Hippocampal formation (tissue), 2 donors: ENCODE measurements at regions not wholly inside any gene's neighbourhood (a gene's known extent, or its start where the extent isn't known, plus 50 kb on each side); places are given as distances from the start of the nearest gene placed in this dataset.

ENCODE experiments used
- DNase-seq, 2 donors: peaks; one replicate each; lab custom pipeline; 2025; lab: John Stamatoyannopoulos, UW

- DNase-seq: no peak
These were observed 242.6 kb downstream of the ANKRD50 start for GRCh38 chr4:124469981-124470380.

GRCh38 chr4:124478470-124478869 lies 234.1 kb downstream of the ANKRD50 start:
- no peak for DNase-seq

- no peak for DNase-seq
These were observed 232.5 kb downstream of the ANKRD50 start for GRCh38 chr4:124480061-124480460.

DNA sequence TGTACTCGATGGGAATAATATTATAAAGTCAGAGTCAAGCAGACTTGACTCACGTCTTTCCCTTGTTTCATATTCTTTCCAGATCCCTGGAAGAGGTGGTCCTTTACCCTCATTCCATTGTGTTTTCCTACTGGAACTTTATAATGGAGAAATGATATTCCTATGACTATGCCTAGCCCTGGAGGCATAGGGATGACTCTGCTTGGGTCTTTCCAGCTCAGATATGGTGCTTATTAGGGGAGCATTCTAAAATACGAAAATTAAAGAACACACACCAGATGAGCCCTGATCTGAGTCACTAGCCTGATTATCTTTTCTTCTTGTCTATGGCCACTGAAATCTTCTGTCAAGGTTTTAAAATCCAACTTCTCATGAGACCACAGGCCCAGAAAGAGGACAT lies 231.4 kb downstream of the ANKRD50 start:
- no peak for DNase-seq

DNA sequence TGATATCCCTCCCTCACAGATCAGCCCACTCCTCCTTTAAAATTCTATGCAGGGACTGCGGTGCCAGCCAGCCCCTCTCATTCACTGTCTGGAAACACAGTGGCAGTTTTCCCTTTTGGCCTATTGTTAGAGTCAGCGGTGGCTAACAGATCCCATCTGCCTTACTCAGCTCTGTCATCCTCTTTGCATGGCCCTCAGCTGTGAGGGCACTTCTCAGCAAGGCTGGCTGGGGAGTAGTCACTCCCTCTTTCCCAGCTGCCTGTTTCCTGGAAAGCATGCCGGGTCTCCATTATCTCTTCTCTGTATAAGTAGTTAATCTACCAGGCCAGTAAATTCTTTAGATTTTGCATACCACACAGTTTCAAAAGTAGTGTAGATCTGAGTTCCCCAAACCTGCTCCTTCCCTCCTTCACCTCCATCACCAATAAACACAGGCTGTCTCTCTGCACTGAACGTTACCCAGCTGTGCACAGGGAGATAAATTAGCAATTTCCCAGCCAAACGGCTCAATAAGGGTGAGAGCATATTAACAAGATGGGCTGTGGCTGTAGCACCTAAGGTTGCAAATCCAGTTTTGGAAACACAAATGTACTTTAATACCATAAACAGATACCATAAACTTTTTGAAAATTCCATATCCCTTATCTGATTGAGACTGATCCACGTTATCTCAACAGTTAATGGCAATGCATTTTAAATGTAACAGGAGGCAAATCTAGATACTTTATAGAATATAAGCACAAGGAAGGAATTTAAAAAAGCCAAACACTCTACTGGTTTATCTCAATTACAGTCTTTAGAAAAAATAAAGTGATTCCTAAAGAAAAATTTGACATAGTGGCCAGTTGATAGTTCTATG lies 229.3 kb downstream of the ANKRD50 start:
- DNase-seq: no peak

DNA sequence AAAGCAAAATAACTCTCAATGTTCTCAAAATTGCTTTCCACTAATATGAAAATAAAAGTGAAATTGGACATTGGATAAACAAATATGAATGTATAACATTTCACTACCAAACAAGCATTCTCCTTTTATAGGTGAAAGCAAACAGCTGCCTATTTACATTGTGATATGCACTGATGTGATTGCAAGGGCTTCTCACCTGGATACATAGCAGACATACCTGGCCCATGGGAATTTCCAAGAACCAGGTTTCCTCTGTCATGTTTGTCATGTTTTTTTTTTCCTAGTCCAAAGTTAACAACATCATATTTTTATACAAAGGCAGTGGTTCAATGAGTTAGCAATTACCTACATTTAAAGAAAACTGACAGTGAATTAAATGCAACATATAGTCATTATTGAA lies 228.5 kb downstream of the ANKRD50 start:
- DNase-seq: no peak

- DNase-seq: no peak
These were observed 227.6 kb downstream of the ANKRD50 start for GRCh38 chr4:124484940-124485339.

DNA sequence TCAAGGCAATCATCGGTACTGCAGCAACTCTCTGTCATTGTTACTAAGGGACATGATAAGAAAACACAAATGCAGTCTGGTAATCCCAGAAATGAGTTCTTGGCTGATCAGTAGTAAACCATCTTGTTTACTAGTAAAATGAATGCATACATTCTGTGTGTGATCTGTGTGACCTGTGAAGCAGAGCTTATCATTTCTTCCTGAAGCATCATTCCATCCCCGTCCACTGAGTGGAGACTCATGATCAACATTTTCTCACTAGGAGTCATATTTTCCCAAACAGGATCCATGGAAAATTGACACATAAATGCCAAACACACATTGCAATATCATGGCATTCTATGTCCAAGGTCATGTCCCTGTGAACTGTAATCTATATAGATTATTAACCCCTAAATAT lies 226.1 kb downstream of the ANKRD50 start:
- DNase-seq: no peak

DNA sequence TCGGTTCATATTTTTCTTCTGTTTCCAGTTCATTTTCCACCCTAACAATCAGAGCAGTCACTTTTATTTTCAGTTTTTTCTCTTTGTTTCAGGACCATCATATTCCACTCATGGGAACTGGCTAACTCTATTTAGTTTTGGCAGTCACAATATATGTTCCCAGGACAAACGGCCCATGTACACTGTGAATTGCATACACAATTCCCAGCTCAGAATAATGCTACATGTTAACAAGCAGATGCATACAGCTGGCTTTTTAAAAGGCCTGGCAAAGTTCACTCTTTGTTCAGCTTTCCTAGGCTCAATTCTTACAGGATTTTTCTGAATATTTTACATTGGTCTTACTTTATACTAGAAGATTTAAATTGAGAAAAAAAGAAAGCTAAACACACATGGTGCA lies 224.9 kb downstream of the ANKRD50 start:
- DNase-seq: no peak

DNA sequence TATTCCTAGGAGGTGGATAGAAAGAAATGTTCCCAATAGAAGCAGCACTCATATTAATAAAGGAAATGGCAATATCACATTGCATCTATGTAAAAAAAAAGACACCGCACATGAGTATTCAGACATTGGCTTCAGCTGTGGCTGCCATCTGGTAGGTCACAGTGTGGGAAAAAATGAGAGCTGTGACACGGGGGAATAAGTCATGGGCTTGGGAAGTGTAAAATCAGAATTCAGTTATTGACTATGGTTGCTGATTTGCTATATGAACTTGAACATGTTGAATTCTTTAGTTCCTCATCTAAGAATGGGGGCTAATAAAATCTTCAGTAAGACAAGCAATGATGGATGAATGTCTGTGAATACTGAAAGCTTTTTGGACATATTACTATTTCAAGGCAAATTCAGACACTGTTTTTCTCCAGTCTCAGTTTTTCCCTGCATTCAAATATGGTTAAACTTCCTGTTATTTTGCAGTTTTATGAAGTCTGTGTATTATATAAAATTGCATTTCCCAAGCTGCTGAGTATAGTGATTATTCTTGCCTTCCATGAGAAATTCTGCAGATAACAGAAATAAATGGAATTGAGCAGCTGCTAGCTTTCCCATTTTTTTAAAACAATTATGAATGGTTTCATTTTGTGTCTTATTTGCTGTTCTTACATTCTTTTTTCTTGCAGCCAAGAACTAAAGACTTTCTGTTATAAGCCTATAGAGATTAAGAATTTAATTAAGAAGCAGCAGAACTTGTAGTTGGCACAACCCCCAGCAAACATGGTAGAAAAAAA lies 221.0 kb downstream of the ANKRD50 start:
- no peak for DNase-seq

DNA sequence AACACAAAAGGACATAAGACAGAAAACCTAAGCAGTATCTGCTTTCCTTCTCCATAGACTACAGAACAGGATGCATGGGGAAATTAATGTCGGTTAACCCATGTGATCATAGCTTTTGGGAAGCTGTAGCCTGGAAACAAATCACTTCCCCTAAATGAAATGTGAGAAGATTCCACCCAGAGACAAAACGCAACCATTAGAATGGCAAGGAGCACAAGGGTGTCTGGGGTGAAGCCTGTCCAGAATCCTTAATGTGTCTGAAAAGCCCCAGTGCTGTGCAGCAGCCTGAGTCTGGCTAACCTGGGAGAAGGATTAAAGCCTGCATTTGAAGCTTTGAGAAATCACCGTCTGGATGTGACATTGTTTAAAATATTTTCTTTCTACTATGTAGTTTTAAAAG lies 213.3 kb downstream of the ANKRD50 start:
- DNase-seq: no peak

DNA sequence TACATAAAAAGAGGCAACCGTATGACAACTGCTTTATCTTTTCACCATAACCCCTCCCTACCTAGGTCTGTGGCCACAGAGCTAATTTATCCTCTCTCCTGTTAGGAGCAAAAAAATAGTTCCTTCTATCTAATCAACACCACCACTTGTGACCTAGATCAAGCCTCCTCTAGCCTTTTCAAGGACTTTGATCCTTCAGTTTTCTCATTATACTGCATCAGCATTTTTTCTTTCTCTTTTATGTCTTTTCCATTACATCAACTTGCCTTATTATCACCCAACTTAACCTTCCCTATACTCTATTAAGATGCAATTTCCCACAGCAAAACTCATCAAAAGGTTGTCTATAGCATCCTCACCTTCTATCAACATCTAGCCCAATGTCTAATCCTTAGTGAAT lies 211.0 kb downstream of the ANKRD50 start:
- DNase-seq: no peak

DNA sequence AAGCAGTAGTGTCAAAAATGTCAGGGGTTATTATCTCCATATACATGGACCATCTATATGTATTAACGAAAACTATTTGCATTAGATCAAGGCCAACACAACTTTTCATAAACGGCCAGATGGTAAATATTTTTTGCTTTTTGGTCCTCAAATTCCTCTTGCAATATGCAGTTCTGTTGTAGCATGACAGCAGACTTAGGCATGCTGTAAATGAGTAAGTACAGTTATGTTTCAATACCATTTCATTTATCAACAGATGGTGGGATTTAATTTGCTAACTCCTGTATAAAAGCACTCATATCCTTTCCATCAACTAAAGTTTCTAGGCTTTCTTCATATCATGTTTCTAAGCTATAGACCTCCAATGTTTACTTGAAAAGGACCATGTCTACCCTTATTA lies 208.1 kb downstream of the ANKRD50 start:
- DNase-seq: no peak

DNA sequence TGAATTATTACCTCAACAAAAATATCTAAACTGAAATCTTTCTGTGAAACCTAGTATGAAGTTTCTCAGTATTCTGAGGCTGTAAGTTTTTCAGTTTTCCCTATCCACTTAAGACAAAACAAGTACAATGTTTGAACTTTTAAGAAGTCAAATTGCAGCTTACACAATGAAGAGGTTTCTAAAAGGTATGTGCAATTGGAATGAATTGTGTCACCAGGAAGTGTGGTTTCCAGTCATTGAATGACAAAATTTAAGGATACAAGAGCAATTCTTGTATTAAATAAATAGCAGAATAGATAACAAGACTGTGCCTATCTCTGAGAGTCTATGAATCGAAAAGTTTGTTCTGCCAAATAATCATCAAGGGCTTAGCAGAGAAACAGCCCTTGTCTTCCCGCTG lies 207.3 kb downstream of the ANKRD50 start:
- DNase-seq: no peak

- no peak for DNase-seq
These were observed 203.4 kb downstream of the ANKRD50 start for GRCh38 chr4:124509151-124509550.

GRCh38 chr4:124514588-124514987 lies 197.9 kb downstream of the ANKRD50 start:
- no peak for DNase-seq

- no peak for DNase-seq
These were observed 196.9 kb downstream of the ANKRD50 start for GRCh38 chr4:124515591-124515990.

DNA sequence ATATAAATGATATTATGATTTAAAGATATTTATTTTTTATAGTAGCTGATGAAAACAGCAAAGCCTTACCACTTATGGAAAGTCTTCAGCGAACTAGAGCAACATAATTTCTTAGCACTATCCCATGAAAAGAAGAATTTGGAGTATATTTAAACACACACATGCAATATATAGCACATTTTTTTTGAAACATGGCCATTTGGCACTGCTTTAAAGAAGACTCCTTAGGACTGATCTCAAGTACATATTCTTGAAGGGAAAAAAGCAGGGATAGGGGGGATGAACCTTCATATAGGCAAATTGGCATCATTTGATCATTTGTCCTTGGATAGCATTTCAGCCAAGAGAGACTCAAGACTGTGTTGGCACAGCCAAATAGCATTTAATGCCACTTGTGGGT lies 193.3 kb downstream of the ANKRD50 start:
- DNase-seq: no peak

GRCh38 chr4:124523816-124524215 lies 188.7 kb downstream of the ANKRD50 start:
- no peak for DNase-seq

DNA sequence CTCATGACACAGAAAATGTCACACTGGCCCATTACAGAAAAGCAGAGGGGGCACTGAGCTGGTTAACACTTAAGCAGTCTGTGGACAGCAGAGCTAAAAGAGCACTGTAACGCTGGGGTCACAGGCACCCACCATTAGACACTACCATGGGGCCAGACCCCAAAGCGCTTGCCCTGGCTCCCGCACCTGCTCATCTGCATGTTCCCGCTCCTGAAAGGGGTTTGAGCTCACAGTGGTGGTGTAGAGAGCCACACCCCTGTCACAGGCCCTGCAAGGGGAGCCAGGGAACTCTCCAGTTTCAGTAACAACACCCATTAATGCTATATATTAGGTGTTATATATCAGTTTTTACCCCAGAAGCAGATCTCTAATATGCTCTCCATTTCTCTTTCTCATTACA lies 187.0 kb downstream of the ANKRD50 start:
- DNase-seq: no peak

GRCh38 chr4:124526331-124526730 lies 186.2 kb downstream of the ANKRD50 start:
- DNase-seq: no peak

DNA sequence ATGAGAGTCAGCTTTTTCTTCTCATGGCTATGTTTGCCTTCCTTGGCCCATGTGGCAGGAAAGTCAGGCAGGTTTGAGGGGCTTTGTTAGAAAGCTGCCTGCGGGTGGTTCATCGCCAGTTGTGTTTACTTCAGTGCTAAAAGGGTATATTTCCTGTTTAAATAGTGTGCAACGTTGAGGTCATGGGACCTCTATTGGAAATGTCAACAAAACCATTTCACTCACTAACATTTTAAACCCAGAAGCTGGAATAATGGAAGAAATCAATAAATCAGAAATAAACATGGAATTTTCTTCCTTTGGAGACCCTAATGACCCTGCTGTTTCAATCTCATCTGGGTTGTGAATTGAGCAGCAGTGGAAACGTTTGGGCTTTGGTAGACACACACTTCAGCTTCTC lies 185.8 kb downstream of the ANKRD50 start:
- no peak for DNase-seq

GRCh38 chr4:124527364-124527763 lies 185.2 kb downstream of the ANKRD50 start:
- no peak for DNase-seq
